OCI-LY3 (cell line): ENCODE measurements at regions not wholly inside any gene's neighbourhood (a gene's known extent, or its start where the extent isn't known, plus 50 kb on each side); places are given as distances from the start of the nearest gene placed in this dataset.

Source experiments
- H2AFZ ChIP-seq: fragments of 200-600, 300-600 bp; shearing (Covaris generic); 2 replicates; pipeline ENCODE4 v1.6.0; 2014; ENCODE audit warnings: antibody characterized with exemption, low read depth, low read length
- H3K27ac ChIP-seq: fragments of 200-600, 300-600 bp; sonication (generic); 2 replicates; pipeline ENCODE4 v1.5.1; 2014; ENCODE audit warnings: mild to moderate bottlenecking, low read length, moderate library complexity, mixed read lengths
- H3K27me3 ChIP-seq: fragments of 200-600, 300-600 bp; sonication (generic); 2 replicates; pipeline ENCODE4 v1.6.1; 2014; ENCODE audit warnings: low read depth, low read length, mixed read lengths
- H3K36me3 ChIP-seq: fragments of 200-600, 300-600 bp; sonication (generic); replicated peaks from 2 replicates; pipeline ENCODE3; 2014; ENCODE audit warnings: low read depth, low read length, mixed read lengths
- H3K4me1 ChIP-seq: fragments of 300-600, 200-600 bp; sonication (generic); 2 replicates; pipeline ENCODE4 v1.6.1; 2014; ENCODE audit warnings: low read length, mixed read lengths
- H3K4me2 ChIP-seq: fragments of 200-600, 300-600 bp; sonication (generic); 2 replicates; pipeline ENCODE4 v1.6.1; 2014; ENCODE audit warnings: low read length, mixed read lengths
- H3K4me3 ChIP-seq: fragments of 300-600, 200-600 bp; sonication (generic); 2 replicates; pipeline ENCODE4 v1.5.1; 2014; ENCODE audit warnings: antibody characterized with exemption, mild to moderate bottlenecking, low read length, moderate library complexity
- H3K79me2 ChIP-seq: fragments of 300-600, 200-600 bp; shearing (Covaris generic); 2 replicates; pipeline ENCODE4 v1.6.1; 2014; ENCODE audit warnings: mild to moderate bottlenecking, low read length, mixed read lengths
- H3K9ac ChIP-seq: fragments of 300-600, 200-600 bp; shearing (Covaris generic); 2 replicates; pipeline ENCODE4 v1.6.0; 2014; ENCODE audit warnings: mild to moderate bottlenecking, low read length, moderate library complexity
- H3K9me3 ChIP-seq: fragments of 200-600, 300-600 bp; shearing (Covaris generic); 2 replicates; pipeline ENCODE4 v1.6.1; 2014; ENCODE audit warnings: low read length, mixed read lengths; ENCODE audit not compliant: insufficient read depth
- H4K20me1 ChIP-seq: fragments of 200-600, 300-600 bp; sonication (generic); 2 replicates; pipeline ENCODE4 v1.6.1; 2016; ENCODE audit warnings: low read length, mixed read lengths; ENCODE audit not compliant: insufficient read depth
- EZH2phosphoT487 ChIP-seq: fragments of 200-600 bp; shearing (Covaris generic); IDR thresholded peaks from 2 replicates; pipeline ENCODE4 v1.6.1; 2018; ENCODE audit warnings: antibody characterized with exemption, mixed run types, low read depth
- TF ChIP-seq, protein P1 (sequence below): fragments of 200-600, 300-600 bp; sonication (generic); IDR thresholded peaks from 2 replicates; pipeline ENCODE4 v1.5.1; 2014; ENCODE audit warnings: antibody characterized with exemption, low read length, low read depth

- Histone ChIP-seq H3K9me3 (no peaks in the 10 kb centered on the region), H3K27me3 (no peaks in the 10 kb centered on the region), H4K20me1 (no peaks in the 10 kb centered on the region), H3K4me2 (no peak overlapping the region), H3K9ac (no peak overlapping the region), H3K36me3 (no peaks in the 10 kb centered on the region), H3K4me1 (no peaks in the 10 kb centered on the region), H3K4me3 (no peak overlapping the region), H3K79me2 (no peaks in the 10 kb centered on the region), H3K27ac (no peak overlapping the region), H2AFZ (no peak overlapping the region)
- TF ChIP-seq, protein P1, sequence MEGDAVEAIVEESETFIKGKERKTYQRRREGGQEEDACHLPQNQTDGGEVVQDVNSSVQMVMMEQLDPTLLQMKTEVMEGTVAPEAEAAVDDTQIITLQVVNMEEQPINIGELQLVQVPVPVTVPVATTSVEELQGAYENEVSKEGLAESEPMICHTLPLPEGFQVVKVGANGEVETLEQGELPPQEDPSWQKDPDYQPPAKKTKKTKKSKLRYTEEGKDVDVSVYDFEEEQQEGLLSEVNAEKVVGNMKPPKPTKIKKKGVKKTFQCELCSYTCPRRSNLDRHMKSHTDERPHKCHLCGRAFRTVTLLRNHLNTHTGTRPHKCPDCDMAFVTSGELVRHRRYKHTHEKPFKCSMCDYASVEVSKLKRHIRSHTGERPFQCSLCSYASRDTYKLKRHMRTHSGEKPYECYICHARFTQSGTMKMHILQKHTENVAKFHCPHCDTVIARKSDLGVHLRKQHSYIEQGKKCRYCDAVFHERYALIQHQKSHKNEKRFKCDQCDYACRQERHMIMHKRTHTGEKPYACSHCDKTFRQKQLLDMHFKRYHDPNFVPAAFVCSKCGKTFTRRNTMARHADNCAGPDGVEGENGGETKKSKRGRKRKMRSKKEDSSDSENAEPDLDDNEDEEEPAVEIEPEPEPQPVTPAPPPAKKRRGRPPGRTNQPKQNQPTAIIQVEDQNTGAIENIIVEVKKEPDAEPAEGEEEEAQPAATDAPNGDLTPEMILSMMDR, result no peak
- no peak for TF ChIP-seq EZH2phosphoT487
Observed at GRCh38 chr12:126899926-126900792, 1366.8 kb upstream of the TMEM132C start.

GRCh38 chr12:126903027-126903876, 1363.7 kb upstream of the TMEM132C start:
- no peaks in the 10 kb centered on the region for H3K79me2 ChIP-seq
- no peaks in the 10 kb centered on the region for H3K9me3 ChIP-seq
- H3K9ac ChIP-seq, result no peak overlapping the region
- no peak overlapping the region for H3K4me3 ChIP-seq
- H3K27ac ChIP-seq, result no peak overlapping the region
- H4K20me1 ChIP-seq, result no peaks in the 10 kb centered on the region
- no peak overlapping the region for H2AFZ ChIP-seq
- TF ChIP-seq, protein P1, result no peak
- no peak for TF ChIP-seq EZH2phosphoT487
- no peaks in the 10 kb centered on the region for H3K4me1 ChIP-seq
- H3K4me2 ChIP-seq, result no peak overlapping the region
- H3K27me3 ChIP-seq, result no peaks in the 10 kb centered on the region
- no peaks in the 10 kb centered on the region for H3K36me3 ChIP-seq

- Histone ChIP-seq H3K4me3 (no peak overlapping the region), H3K9me3 (no peaks in the 10 kb centered on the region), H3K4me2 (no peak overlapping the region), H4K20me1 (no peaks in the 10 kb centered on the region), H2AFZ (no peak overlapping the region), H3K4me1 (no peaks in the 10 kb centered on the region), H3K27me3 (no peaks in the 10 kb centered on the region), H3K27ac (no peak overlapping the region), H3K9ac (no peak overlapping the region), H3K36me3 (no peaks in the 10 kb centered on the region), H3K79me2 (no peaks in the 10 kb centered on the region)
- TF ChIP-seq, protein P1, result no peak
- no peak for TF ChIP-seq EZH2phosphoT487
Observed at GRCh38 chr12:126905752-126906151, 1361.2 kb upstream of the TMEM132C start.
